ENCODE measurements at regions not wholly inside any gene's neighbourhood (a gene's known extent, or its start where the extent isn't known, plus 50 kb on each side); places are given as distances from the start of the nearest gene placed in this dataset.
"Not testable (repeated sequence)": the region's sequence is repeated elsewhere in the genome, so short reads cannot be mapped to it uniquely, and the experiment has no call there.

DNA sequence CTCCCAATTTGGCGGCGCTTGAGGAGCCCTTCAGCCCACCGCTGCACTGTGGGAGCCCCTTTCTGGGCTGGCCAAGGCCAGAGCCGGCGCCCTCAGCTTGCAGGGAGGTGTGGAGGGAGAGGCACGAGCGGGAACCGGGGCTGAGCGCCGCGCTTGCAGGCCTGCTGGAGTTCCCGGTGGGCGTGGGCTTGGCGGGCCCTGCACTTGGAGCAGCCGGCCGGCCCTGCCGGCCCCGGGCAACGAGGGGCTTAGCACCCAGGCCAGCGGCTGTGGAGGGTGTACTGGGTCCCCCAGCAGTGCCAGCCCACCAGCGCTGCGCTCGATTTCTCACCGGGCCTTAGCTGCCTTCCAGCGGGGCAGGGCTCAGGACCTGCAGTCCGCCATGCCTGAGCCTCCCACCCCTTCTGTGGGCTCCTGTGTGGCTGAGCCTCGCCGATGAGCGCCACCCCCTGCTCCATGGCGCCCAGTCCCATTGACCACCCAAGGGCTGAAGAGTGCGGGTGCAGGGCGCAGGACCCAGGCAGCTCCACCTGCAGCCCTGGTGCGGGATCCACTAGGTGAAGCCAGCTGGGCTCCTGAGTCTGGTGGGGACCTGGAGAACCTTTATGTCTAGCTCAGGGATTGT, 815.4 kb upstream of the B3GALT2 start:
- DNase-seq (ENCODE audit: low spot score), result not testable (repeated sequence)

DNA sequence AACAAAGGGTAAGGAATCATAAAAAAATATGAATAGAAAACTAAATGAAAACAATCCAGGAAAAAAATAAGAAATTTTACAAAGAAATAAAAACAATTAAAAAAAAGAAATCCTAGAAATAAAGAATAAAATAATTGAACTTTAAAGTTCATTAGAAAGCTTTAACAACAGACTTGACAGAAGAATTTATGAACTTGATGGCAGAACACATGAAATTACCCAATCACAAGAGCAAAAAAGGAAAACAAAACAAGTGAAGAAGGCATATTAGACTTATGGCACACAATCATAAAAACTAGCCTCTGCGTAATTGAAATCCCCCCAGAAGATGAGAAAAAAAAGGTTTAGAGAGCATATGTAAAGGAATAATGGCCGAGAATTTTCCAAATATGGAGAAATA, 802.5 kb upstream of the B3GALT2 start:
- no peak for DNase-seq (ENCODE audit: low spot score)

GRCh38 chr1:193979219-193979618, 792.8 kb upstream of the B3GALT2 start:
- no peak for DNase-seq (ENCODE audit: low spot score)

DNA sequence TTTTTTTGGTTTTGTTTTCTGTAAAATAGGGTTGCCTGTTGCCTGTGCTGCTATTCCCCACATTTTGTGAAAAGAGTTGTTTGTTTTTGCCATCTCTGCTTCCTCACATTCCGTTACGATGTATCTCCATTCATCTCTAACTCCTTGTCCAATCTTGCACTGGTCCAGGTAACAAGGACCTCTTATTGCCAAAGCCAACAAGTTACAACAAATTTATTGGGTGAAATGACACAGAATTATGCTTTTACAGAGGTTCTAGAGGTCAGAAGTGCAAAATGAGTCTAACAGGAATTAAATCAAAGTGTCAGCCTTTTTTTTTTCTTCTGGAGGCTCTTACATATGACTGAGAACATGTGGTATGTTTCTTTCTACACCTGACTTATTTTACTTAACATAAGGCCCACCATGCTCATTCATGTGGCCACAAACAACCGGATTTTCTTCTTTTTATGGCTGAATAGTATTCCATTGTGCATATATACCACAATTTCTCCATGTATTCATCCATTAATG, 787.9 kb upstream of the B3GALT2 start:
- no peak for DNase-seq (ENCODE audit: low spot score)

GRCh38 chr1:193973428-193973827, 787.0 kb upstream of the B3GALT2 start:
- no peak for DNase-seq (ENCODE audit: low spot score)

GRCh38 chr1:193971595-193971994, 785.2 kb upstream of the B3GALT2 start:
- DNase-seq (ENCODE audit: low spot score), result no peak

GRCh38 chr1:193960499-193960898, 774.1 kb upstream of the B3GALT2 start:
- no peak for DNase-seq (ENCODE audit: low spot score)

DNA sequence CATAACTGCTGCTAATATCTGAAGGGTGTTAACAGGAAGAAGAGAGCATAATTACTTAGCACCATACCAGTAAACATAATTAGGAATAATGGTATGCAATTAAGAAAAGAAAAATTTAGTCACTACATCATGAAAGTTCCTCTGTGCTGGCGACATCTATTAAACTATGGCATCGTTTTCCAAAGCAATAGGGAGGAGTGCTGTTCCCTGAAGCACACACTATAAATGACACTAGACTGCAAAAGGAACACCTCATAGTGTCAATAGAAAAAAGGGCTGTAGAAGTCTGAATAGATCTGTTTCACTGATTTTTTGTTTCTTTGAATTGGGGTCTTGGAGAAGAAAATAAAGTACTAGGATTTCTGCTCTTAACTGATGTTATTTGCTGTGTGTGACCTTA, 773.6 kb upstream of the B3GALT2 start:
- DNase-seq (ENCODE audit: low spot score), result no peak

DNA sequence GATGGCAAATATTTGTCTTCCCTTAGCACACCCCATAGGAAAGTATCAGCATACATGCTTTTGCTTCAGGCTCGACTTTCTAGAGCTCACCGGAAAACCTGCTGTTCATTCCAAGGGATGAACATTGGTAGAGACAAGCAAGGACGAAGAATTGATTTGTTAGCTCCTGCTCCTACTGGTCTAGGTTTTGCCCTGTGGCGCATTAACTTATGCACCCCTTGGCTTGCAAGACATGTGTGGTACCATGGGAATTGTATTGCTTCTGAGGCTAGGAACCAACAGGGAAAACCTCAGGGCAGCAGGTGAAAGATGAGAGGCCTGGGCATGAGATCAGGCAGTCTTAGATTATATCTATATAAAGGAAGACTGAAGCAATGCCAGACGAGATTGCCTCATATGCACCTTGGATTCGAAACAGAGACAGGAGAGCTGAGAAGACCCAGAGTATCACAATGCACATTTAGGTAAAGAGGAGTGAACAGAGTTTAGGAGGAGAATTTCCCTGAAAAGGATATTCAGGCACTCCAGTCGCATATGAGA, 771.2 kb upstream of the B3GALT2 start:
- no peak for DNase-seq (ENCODE audit: low spot score)

- no peak for DNase-seq (ENCODE audit: low spot score)
Measured at GRCh38 chr1:193952778-193953374, 766.5 kb upstream of the B3GALT2 start.

DNA sequence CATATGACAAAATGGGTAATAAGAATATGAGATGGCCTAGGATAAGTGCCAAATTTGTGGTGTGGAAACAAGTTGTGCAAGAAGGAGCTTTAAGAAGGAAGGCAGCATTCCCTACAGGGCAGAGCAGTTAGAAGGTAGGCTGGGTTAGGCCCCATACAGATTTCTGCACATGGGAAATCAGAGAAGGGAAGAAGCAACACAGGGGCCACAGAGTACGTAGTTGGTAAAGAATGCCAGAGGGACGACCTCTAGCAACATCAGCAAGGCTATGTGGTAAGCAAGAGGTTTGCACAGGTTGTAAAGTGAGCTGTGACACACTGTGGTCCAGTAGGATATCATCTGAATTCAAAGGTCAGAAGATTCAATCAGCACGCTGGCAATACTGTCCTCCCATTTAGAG, 765.6 kb upstream of the B3GALT2 start:
- DNase-seq (ENCODE audit: low spot score), result no peak

GRCh38 chr1:193944454-193944853, 758.0 kb upstream of the B3GALT2 start:
- DNase-seq (ENCODE audit: low spot score), result no peak

DNA sequence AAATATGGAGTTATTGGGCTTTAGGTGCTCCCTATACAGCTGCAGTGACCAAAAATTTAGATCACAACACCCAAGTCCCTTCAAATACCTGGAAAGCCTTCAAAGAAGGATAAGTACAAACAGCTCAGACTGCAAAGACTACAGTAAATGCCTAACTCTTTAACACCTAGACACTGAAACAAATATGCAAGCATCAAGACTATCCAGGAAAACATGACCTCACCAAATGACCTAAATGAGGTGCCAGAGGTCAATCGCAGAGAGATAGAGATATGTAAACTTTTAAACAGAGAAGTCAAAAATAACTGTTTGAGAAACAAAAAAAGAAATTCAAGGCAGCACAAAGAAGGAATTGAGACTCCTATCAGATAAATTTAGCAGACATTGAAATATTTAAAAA, 753.8 kb upstream of the B3GALT2 start:
- DNase-seq (ENCODE audit: low spot score), result no peak

DNA sequence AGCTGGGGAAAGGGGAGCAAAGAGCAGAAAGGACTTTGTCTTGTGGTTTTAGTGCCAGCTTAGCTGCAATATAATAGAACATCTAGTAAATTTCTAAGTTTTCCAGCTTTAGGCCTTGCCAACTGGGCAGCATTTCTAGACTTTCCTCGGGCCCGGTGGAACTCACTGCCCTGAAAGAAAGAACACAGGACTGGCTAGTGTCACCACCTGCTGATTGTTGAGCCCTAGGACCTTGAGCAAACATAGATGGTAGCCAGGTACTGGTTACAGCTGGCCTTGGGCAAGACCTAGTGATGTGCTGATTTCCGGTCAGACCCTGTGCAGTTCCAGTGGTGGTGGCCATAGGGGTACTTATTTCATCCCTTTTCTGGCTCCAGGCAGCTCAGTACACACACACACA, 753.2 kb upstream of the B3GALT2 start:
- DNase-seq (ENCODE audit: low spot score), result no peak

DNA sequence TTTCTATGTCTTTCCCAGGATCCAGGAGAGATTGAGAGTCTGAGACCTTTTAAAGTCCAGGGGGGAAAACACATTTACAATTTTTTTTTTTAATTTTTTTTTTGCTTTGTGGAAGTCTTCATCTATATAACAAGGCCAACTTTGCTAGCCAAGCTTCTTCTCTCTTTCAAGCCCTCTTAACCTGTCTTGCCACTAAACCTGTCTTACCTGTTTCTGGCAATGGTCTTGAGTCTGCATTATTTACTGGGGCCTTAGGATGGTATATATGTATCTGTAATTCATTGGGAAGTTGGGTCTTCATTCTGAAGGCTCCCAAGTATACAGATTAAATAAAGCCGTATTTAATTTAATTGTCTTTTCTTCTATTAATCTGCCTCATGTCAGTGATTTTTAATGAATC, 750.9 kb upstream of the B3GALT2 start:
- no peak for DNase-seq (ENCODE audit: low spot score)

GRCh38 chr1:193932979-193933378, 746.6 kb upstream of the B3GALT2 start:
- DNase-seq (ENCODE audit: low spot score), result no peak

DNA sequence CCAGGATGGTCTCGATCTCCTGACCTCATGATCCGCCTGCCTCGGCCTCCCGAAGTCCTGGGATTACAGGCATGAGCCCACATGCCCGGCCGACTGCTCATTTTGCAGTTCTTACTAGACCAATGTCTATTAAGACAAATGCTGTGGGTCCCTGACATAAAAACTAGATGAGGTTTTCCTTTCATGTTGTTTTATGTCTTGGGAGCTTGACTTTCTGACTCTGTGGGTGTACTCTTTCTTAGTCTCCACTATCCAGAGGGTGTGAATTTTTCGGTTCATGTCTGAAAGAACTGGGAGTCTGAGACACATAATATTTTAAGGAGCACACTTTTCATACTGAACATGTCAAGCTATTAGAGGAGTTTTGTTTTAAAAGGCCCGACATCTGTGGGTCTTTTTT, 744.9 kb upstream of the B3GALT2 start:
- no peak for DNase-seq (ENCODE audit: low spot score)

- no peak for DNase-seq (ENCODE audit: low spot score)
Measured at GRCh38 chr1:193929374-193930033, 743.1 kb upstream of the B3GALT2 start.

GRCh38 chr1:193927550-193927949, 741.1 kb upstream of the B3GALT2 start:
- DNase-seq (ENCODE audit: low spot score), result no peak

- no peak for DNase-seq (ENCODE audit: low spot score)
Measured at GRCh38 chr1:193926956-193927355, 740.5 kb upstream of the B3GALT2 start.

GRCh38 chr1:193919827-193920226, 733.4 kb upstream of the B3GALT2 start:
- no peak for DNase-seq (ENCODE audit: low spot score)

DNA sequence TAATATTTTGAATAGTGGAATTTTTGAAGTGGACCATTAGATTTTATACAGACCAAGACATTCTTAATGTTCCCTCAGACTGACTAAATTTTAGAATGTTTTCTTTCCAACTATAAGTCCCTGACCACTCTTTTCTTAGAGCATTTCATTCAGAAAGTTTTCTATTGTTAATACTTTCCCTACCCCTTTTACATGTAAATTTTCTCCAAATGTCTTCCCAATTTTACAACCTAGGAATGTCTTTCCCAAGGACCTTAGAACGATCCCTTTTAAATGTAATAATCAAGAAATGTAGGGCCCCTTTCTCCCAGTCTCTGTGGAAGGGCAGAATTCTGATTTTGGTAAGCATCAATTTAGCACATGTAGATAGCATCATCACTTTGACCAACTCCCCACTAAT, 730.0 kb upstream of the B3GALT2 start:
- no peak for DNase-seq (ENCODE audit: low spot score)

- DNase-seq (ENCODE audit: low spot score), result no peak
Measured at GRCh38 chr1:193914871-193915270, 728.5 kb upstream of the B3GALT2 start.
